GM18505 (cell line): ENCODE measurements at regions not wholly inside any gene's neighbourhood (a gene's known extent, or its start where the extent isn't known, plus 50 kb on each side); places are given as distances from the start of the nearest gene placed in this dataset.
A peak's percentile ranks its signal among the peaks of the same experiment; 100 is the strongest.
"Not testable (repeated sequence)": the region's sequence is repeated elsewhere in the genome, so short reads cannot be mapped to it uniquely, and the experiment has no call there.

Experiments
- ATAC-seq: cut with Tn5 transposase; IDR thresholded peaks from one replicate; pipeline ENCODE4 v1.9.1; 2021; ENCODE audit not compliant: unreplicated experiment
- POLR2A ChIP-seq: IDR thresholded peaks from 4 replicates; pipeline ENCODE4 v1.6.1; 2011; ENCODE audit warnings: borderline replicate concordance; ENCODE audit not compliant: insufficient read depth, insufficient read length; ENCODE audit errors: extremely low read depth

DNA sequence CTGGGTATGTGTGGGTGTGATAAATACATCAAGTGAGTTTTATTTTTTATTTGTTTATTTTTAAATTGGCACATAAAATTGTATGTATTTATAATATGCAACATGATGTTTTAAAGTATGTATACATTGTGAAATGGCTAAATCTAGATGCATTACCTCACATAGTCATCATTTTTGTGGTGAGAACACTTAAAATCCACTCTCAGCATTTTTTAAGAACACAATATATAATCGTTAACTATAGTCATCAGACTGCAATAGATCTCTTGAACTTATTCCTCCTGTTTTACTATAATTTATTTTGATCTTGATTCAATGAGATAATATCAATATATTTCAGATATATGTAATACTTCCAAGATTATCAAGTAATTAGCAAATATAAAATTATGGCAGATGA, 93.9 kb upstream of the ALDH1A1 start:
- TF ChIP-seq POLR2A = no peak
- ATAC-seq = no peak

DNA sequence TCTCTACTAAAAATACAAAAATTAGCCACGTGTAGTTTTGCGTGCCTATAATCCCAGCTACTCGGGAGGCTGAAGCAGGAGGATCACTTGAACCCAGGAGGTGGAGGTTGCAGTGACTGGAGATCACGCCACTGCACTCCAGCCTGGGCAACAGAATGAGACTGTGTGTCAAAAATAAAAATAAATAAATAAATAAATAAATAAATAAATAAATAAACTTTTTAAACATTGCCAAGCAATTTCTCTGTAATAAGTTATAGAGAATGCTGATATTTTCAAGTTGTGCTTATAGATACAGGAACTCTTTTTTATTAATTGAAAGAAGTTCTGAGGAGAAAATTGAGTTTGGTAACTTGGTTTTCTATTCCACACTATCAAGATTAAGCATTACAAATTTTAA, 91.9 kb upstream of the ALDH1A1 start:
- not testable (repeated sequence) for ATAC-seq

DNA sequence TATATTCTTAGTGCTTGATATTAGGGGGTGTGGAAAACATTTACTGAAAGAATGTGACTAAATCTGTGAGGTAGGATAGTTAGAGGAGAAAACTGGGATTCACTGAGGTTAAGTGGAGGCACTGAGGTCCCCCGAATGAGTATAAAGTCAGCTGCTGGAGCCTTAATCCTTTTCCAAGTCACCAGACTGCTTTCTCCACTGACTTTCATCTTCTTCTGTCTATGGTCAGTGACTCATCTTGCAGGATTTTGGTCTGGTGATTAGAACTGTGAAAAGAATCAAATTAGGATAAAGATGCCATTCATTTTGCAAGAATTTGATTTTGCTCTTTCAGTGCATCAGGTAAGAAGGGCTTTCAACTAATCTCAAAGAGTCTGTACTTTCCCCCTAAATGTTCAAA, 89.3 kb upstream of the ALDH1A1 start:
- no peak for ATAC-seq
- TF ChIP-seq POLR2A = no peak

DNA sequence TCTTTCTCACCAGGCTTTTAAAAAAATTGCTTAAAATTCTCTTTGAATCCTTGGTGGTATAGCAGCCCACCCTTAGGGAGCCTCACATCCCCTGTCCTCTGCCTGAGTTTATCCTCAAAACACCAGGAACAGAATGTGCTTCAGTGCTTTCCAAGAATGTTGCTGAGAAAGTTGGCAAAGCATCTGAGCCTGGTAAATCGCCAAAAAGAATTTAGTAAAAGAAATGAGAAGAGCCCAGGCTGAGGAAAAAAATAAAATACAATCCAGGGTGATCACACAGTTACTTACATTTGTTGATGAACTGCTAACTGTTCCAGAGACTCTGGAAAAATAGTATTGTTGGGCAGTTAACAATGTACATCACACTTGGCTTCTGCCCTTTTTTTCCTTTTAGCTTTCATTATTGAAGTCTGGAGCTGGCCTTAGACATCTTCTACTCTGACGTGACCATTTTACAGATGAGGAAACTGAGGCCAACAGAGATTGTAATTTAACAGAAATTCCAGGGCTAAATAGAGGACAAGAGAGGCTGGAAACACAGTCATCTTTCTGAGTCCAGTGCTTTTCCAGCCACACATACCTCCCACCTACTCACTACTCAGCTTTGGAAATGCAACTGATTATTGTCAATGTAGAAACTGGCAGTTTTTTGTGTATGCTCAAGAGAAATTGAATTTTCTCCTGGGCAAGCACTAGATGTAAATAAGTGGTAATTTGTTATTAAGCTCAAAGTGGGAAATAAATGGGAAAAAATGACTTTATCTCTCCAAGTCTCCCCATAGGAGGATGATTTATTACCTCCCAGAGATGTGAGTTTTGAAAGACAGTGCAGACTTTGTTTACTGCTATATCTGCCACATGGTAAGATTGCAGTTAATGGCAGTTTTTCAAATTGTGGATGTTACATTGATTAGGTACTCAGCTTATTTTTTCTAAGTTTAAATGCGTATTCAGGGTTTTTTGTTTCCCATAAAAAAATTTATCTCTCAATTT, 86.7 kb upstream of the ALDH1A1 start:
- TF ChIP-seq POLR2A = no peak
- no peak for ATAC-seq

DNA sequence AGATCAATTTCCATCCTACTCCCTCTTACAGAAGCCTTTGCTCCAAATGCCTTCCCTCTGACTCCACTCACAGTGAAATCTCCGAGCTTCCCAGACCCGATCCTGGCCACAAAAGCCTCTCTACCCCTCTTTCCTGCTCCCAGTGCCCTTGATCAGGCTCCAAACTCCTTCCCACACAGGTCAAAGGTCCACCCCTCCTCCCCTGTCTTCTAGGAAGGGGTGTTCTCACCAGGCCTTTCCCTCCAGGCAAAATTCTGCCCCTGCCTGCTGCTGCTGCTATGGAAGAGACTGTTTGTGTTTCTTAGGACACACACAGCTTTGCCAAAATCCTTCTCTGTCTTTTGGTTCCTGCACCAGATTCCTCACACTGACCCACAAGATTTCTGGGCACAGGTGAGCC, 85.8 kb upstream of the ALDH1A1 start:
- ATAC-seq = no peak
- no peak for TF ChIP-seq POLR2A

DNA sequence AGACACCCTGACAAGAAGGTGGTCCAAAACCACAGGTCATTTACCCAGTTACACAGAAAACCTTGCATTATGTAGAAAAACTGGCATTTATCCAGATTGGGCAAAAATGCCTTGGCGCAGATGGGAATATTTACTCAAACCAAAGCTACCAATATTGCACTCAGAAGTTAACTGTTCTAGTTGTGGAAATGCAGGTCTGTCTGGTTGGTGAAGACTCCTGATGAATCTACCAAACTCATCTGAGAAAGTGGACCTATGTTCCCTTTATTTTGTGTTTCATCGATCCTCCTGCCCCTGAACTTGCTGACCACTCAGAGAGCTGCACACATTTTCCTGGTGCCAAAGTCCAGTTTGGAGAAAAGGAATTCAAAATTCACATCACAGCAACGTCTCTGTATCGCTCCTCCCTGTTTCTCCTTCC, 85.2 kb upstream of the ALDH1A1 start:
- no peak for ATAC-seq
- no peak for TF ChIP-seq POLR2A

DNA sequence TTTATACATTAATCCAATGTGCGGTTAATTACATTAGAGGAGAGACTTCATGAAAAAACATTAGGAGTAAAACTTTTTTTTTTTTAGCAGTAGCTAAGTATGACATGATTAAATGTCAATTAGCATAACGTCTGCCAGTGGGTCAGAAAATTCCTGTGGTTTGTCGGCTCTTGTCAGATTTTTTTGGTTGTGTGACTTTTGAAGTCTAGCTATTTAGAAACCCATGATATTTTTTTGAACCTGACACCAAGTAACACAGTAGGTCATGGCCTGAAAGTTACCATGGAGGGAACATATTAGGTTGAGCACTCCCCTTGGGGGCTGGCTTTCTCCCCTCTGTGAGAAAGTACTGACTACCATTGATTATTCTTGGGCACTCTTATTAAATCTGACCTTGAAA, 84.8 kb upstream of the ALDH1A1 start:
- TF ChIP-seq POLR2A = no peak
- no peak for ATAC-seq

DNA sequence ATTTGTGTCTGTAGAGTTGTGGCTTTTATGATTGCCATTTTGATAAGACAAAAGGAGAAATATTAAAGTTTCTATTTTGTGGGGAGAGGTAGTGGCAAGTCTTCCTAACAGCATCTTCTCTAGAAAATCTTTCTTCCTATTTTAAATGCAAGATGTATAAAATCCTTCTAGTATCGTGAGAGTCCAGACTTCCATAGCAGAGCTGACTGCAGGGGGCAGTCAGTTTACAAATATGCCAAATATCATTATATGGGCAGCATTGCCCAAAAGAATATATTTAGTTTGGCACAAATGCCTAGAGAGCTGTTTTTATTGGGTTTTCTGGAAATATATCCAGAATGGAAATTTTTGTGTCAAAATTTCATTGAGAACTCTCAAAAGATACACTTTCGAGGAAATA, 82.1 kb upstream of the ALDH1A1 start:
- TF ChIP-seq POLR2A = no peak
- ATAC-seq = no peak

DNA sequence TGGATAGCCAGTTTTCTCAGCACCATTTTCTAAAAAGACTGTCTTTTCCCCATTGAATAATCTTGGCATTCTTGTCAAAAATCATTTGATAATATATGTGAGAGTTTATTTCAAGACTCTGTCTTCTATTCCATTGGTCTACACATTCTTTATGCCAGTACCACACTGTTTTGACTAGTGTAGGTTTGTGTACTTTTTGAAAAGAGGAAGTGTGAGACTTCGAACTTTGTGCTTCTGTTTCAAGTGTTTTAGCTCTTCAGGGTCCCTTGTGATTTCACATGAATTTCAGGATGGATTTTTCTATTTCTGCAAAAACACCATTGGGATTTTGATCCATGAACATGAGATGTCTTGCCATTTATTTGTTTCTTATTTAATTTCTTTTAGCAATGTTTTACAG, 78.5 kb upstream of the ALDH1A1 start:
- TF ChIP-seq POLR2A = no peak
- no peak for ATAC-seq

DNA sequence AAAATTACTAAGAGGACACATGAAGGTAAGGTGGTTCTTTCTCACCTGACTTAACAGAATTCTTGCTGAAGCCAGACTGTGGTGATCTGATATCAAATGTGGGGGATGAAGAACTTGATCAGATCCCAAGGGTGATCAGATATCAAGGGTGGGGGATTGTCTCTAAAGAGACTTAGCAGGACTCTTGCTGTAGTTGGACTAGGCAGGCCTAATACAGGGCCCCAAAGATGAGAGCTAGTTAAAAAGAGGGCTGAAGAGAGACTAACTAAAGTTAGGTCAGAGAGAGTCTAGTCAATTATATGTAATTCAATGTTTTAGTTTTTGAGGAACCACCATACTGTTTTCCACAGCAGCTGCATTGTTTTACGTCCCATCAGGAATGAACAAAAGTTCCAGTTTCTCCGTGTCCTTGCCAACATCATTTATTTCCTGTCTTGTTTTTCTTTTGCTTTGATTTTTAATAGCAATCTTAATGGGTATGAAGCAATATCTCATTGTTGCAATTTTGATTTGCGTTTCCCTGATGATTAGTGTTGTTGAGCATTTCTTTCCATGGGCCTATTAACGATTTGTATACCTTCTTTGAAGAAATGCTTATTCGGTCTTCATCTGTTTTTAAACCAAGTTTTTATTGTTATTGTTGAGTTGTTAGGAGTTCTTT, 77.6 kb upstream of the ALDH1A1 start:
- TF ChIP-seq POLR2A = no peak
- no peak for ATAC-seq

DNA sequence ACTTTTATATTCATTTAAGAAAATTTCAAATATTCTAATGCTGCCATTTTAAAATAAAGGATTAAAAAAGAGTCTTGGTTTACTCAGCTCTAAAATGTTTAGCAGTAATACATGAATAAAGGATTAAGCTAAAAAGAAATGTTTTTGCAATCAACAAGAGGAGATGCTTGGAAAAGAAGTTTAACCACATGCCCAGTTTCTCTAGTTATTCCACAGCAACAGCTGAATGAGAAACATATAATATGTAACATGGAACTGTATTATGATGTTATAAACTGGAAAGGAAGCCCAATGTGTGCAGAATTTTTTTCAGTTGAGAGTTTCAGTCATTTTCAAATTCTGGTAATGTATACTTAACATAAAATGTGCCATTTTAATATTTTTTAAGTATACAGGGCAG, 76.5 kb upstream of the ALDH1A1 start:
- no peak for TF ChIP-seq POLR2A
- no peak for ATAC-seq

DNA sequence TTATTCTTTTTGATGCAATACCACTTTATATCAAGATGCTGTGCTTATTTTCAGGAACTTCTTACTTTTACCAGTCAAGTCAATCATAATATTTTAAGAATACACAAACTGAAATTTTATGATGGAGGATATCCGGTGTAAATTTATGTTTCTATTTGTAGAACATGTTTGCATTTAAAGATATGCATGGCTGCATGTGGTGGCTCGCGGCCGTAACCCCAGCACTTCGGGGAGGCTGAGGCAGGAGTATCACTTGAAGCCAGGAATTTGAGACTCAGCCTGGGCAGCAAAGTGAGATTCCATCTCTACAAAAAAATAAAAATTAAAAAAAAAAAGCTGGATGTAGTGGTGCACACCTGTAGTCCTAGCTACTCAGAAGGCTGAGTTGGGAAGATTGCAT, 73.5 kb upstream of the ALDH1A1 start:
- ATAC-seq = no peak
- no peak for TF ChIP-seq POLR2A

DNA sequence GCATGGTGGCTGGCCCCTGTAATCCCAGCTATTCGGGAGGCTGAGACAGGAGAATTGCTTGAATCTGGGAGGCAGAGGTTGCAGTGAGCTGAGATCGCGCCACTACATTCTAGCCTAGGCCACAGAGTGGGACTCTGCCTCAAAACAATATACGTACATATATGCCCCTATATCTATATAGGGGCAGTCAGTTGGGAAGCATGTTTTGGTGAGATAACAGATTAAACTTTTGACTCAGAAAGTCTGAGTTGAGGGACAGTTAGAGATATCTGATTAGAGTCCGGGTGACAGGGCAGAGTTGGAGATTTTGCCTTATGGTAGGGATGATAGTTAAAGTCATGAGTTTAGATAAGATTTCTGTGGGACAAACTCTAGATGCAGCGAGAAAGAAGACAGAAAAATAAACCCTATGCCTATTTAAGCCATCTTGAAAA, 71.8 kb upstream of the ALDH1A1 start:
- no peak for ATAC-seq
- TF ChIP-seq POLR2A = no peak

DNA sequence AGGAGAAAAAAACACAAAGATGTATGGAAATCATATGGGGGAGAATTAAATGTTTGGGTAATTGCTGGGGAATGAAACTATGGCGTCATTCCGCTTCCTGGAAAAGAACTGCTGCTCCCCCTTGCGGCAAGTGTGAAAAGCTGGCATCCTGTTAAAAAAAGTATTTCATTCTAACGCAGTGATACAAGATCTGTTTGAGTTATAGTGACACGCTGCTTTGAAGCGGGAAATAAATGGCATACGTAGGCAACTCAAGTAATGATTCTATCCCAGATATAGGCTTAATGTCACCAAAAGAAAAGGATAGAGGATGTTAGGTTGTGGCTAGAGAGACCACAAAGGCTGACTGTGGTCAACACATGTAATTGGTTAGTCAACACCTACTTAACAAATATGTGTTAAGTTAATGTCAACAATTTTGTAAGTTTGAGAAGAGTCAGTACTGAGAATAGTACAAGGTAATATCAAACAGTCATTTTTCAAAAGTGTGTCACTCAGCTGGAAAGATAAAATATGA, 70.2 kb upstream of the ALDH1A1 start:
- ATAC-seq = peak; percentile 58
- no peak for TF ChIP-seq POLR2A

DNA sequence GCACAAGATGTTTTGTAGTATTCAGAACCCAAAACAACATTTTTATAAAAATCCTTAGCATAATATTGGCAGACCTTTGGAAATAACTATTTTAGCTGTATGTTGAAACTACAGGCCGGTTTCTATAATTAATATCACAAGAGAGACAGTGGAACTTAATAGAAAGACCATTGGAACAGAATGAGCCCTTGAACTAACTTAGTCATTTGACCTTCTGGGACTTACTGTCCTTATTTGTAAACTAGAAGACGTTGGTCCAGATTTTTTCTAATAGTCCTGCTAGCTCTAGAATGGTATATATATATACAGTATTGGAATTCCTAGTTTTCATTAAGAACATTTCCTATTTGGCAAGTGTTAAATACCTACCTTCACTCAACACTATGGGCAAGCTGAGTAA, 69.5 kb upstream of the ALDH1A1 start:
- ATAC-seq = no peak
- TF ChIP-seq POLR2A = no peak

DNA sequence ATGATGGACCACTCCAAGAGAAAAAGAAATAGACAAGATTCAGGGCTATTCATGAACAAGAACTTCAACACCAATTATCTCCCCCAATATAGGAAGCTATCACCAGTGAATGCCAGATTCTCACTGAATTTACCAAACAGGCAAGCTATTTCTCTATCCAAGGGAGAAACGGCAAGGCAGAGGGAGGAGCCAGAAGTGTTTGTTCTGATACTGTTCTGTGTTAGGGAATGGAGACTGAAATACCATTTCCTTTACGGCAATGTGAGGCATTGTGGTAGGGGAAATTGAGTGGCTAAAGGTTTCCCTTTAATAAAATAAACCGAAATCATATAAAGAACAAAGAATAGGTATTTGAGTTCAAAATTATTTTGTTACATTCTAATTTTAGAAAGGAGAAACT, 68.0 kb upstream of the ALDH1A1 start:
- no peak for TF ChIP-seq POLR2A
- ATAC-seq = no peak
